CD4-positive, CD25-positive, alpha-beta regulatory T cell (primary cell): ENCODE measurements at regions not wholly inside any gene's neighbourhood (a gene's known extent, or its start where the extent isn't known, plus 50 kb on each side); places are given as distances from the start of the nearest gene placed in this dataset.
"Not testable (repeated sequence)": the region's sequence is repeated elsewhere in the genome, so short reads cannot be mapped to it uniquely, and the experiment has no call there.

Experiments used
- ATAC-seq, 2 donors: fragments of 150-1000 bp; cut with Tn5 transposase; one replicate each; pipeline ENCODE4 v1.10.0; 2021; ENCODE audit warnings: low read depth in 2 of 2, moderate number of reproducible peaks in 2 of 2, moderate library complexity in 1 of 2
- DNase-seq, 3 donors: peaks; one replicate each; pipeline versions ENCODE4 v3.0.0 to v3.0.0-alpha.2; 2012 to 2022; ENCODE audit warnings: mixed read lengths in 1 of 3
- H3K27ac ChIP-seq: one replicate; pipeline ENCODE4 v1.7.0; 2013; ENCODE audit warnings: mild to moderate bottlenecking, low read length; ENCODE audit not compliant: insufficient read depth, poor library complexity, severe bottlenecking
- H3K27me3 ChIP-seq: one replicate; pipeline ENCODE4 v1.7.0; 2013; ENCODE audit warnings: low read length; ENCODE audit not compliant: control insufficient read depth, insufficient read depth
- H3K36me3 ChIP-seq: one replicate; pipeline ENCODE4 v1.7.0; 2013; ENCODE audit warnings: mild to moderate bottlenecking, low read length, moderate library complexity; ENCODE audit not compliant: control insufficient read depth, insufficient read depth
- H3K4me1 ChIP-seq: 2 replicates; pipeline ENCODE4 v1.7.0; 2013; ENCODE audit warnings: mild to moderate bottlenecking, low read length; ENCODE audit not compliant: insufficient read depth, control insufficient read depth, poor library complexity, severe bottlenecking
- H3K4me3 ChIP-seq: one replicate; pipeline ENCODE4 v1.7.0; 2013; ENCODE audit warnings: low read depth, mild to moderate bottlenecking, low read length, moderate library complexity
- H3K9me3 ChIP-seq, 2 experiments: 1 replicate in 1 of 2; 2 replicates in 1 of 2; pipeline ENCODE4 v1.7.0; 2013; ENCODE audit warnings: low read length in 2 of 2, mild to moderate bottlenecking in 1 of 2, moderate library complexity in 1 of 2; ENCODE audit not compliant: control insufficient read depth in 2 of 2
- H3K27ac Mint-ChIP-seq, 3 donors: one replicate each; pipeline ENCODE4 v1.8.0; 2020 to 2022; ENCODE audit warnings: mild to moderate bottlenecking in 3 of 3, mixed read lengths in 3 of 3, moderate library complexity in 2 of 3
- H3K27me3 Mint-ChIP-seq: one replicate; pipeline ENCODE4 v1.8.0; 2022; ENCODE audit warnings: mild to moderate bottlenecking, mixed read lengths
- H3K36me3 Mint-ChIP-seq: one replicate; pipeline ENCODE4 v1.8.0; 2020; ENCODE audit warnings: mixed read lengths
- H3K4me1 Mint-ChIP-seq, 4 donors: one replicate each; pipeline ENCODE4 v1.8.0; 2020 to 2022; ENCODE audit warnings: mixed read lengths in 4 of 4, mild to moderate bottlenecking in 1 of 4
- H3K4me3 Mint-ChIP-seq, 4 donors: one replicate each; pipeline ENCODE4 v1.8.0; 2020 to 2022; ENCODE audit warnings: mild to moderate bottlenecking in 4 of 4, mixed read lengths in 4 of 4, moderate library complexity in 3 of 4
- H3K9me3 Mint-ChIP-seq, 7 donors: one replicate each; pipeline ENCODE4 v1.8.0; 2020 to 2022; ENCODE audit warnings: mixed read lengths in 7 of 7, mild to moderate bottlenecking in 3 of 7, moderate library complexity in 2 of 7

DNA sequence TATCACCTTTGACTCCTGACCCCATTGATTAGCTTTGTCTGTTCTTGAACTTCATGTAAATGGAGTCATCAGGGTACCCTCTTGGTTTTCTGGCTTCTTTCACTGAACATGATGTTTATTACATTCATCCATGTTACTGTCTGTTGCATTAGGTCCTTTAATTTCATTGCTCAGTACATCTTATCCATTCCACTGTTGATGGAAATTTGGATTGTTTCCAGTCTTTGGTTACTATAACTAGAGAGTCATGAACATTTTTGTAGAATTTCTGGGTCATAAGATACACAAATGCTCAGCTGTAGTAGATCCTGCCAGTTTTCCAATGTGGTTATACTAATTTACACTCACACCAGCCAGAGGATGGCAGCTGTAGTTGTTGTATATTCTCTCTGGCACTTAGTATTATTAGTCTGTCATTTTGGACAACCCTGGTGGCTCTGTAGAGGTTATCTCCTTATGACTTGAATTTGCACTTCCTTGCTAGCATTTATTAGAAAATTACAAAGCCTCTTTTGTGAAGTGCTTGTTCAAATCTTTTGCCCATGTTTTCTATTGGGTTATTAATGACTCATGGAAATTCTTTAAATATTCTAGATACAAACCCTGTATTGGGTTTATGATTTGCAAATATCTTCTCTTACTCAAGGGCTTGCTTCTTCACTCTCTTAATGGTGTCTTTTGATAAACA lies 214.7 kb downstream of the BCL2L11 start:
- not testable (repeated sequence) for H3K36me3 Mint-ChIP-seq, H3K4me1 Mint-ChIP-seq, H3K4me1 ChIP-seq, H3K4me3 ChIP-seq, ATAC-seq, H3K4me3 Mint-ChIP-seq, H3K9me3 ChIP-seq, DNase-seq, H3K9me3 Mint-ChIP-seq, H3K36me3 ChIP-seq, H3K27ac ChIP-seq, H3K27me3 ChIP-seq, H3K27ac Mint-ChIP-seq, H3K27me3 Mint-ChIP-seq

DNA sequence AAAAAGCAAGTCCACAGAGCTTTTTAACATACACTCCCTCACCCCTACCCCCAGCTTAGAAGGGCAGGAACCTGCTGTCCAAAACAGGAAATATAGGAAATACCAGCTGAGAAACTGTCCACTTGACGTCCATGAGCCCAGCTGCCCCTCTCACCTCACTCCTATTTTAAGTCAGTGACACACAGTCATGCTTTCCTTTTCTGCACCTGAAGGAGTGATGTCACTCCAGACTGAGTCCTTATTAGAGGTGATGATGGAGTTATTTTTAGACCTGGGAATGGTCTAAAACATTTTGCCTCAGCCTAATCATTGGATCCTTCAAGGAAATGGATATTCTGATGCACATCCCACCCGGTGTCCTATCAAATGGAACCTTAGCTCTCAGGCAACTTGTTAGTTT lies 217.8 kb downstream of the BCL2L11 start:
- not testable (repeated sequence) for H3K4me1 Mint-ChIP-seq, H3K36me3 ChIP-seq, H3K4me3 ChIP-seq, H3K4me1 ChIP-seq, H3K9me3 ChIP-seq, H3K27ac Mint-ChIP-seq, H3K27me3 ChIP-seq, H3K27me3 Mint-ChIP-seq, H3K9me3 Mint-ChIP-seq, H3K36me3 Mint-ChIP-seq, DNase-seq, H3K4me3 Mint-ChIP-seq, ATAC-seq, H3K27ac ChIP-seq

GRCh38 chr2:111339476-111339875 lies 218.8 kb downstream of the BCL2L11 start:
- H3K27me3 ChIP-seq, H3K4me1 Mint-ChIP-seq, H3K9me3 ChIP-seq, ATAC-seq, H3K4me3 ChIP-seq, H3K36me3 Mint-ChIP-seq, H3K27ac Mint-ChIP-seq, H3K4me3 Mint-ChIP-seq, H3K36me3 ChIP-seq, DNase-seq, H3K27me3 Mint-ChIP-seq, H3K27ac ChIP-seq, H3K9me3 Mint-ChIP-seq, H3K4me1 ChIP-seq: not testable (repeated sequence)

- not testable (repeated sequence) for H3K27ac Mint-ChIP-seq, H3K36me3 Mint-ChIP-seq
These were observed 223.9 kb downstream of the BCL2L11 start for GRCh38 chr2:111344590-111344989.

GRCh38 chr2:111345439-111345838 lies 224.7 kb downstream of the BCL2L11 start:
- peak in 1 of 3 donors; percentile 3 for DNase-seq
- ATAC-seq, H3K27me3 Mint-ChIP-seq: not testable (repeated sequence)

More at GRCh38 chr2:111344590-111344989, 223.9 kb downstream of the BCL2L11 start:
- DNase-seq, H3K4me1 Mint-ChIP-seq, H3K27ac ChIP-seq, H3K27me3 ChIP-seq, H3K36me3 ChIP-seq, H3K9me3 ChIP-seq, ATAC-seq, H3K27me3 Mint-ChIP-seq, H3K4me1 ChIP-seq, H3K4me3 ChIP-seq, H3K9me3 Mint-ChIP-seq, H3K4me3 Mint-ChIP-seq: not testable (repeated sequence)

DNA sequence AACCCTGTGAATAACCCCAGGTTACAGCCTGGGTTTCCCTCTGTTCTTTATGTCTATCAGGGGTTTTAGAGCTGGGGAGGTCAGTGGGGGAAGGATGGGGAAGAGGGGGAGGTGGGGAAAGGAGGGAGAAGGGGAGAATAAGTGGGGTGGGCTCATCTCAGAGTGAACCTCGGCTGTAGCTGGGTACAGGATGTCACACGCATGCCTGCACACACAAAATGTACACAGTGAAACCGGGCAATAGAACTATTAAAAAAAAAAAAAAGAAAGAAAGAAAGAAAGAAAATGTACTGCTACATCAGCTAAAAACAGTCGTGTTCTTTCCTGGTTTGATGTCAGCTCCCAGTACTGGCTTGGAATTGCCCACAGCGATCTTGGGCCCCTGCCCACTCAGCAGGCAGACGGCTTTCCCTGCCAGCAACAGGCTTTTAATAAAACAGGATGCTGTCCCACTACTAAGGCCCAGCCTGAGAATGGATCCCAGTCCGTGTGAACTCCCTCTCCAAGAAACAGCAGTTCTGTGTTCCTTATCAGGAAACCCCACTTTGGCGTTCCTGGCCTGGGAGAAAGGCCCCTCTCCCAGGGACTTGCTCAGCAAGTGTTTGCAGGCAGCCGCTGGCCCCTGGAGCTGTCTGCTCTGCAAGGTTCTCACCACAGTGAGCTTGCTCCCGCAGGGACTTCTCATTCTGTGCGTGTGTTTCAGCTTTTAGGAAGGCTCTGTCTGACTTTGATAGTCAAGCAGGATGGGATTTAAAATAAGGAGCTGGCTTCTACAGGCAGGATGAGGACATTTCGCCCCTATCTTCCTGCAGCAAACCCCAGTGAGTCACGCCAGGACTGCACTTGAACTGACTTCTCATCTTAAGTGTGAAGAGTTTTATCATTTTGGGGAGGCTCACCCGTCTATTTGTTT lies 225.6 kb downstream of the BCL2L11 start:
- peak; percentile 28 to 59 for ATAC-seq
- not testable (repeated sequence) for H3K9me3 ChIP-seq, H3K36me3 ChIP-seq, H3K27me3 Mint-ChIP-seq, H3K27ac ChIP-seq, H3K4me1 Mint-ChIP-seq, H3K27me3 ChIP-seq, H3K4me1 ChIP-seq, H3K4me3 ChIP-seq, H3K27ac Mint-ChIP-seq, H3K4me3 Mint-ChIP-seq, H3K36me3 Mint-ChIP-seq, H3K9me3 Mint-ChIP-seq
- peak in 1 of 3 donors; percentile 4 for DNase-seq

More at GRCh38 chr2:111345439-111345838, 224.7 kb downstream of the BCL2L11 start:
- not testable (repeated sequence) for H3K9me3 Mint-ChIP-seq, H3K27ac ChIP-seq, H3K27ac Mint-ChIP-seq, H3K4me3 Mint-ChIP-seq, H3K36me3 ChIP-seq, H3K36me3 Mint-ChIP-seq, H3K4me3 ChIP-seq, H3K4me1 Mint-ChIP-seq, H3K27me3 ChIP-seq, H3K4me1 ChIP-seq, H3K9me3 ChIP-seq

- not testable (repeated sequence) for H3K27me3 ChIP-seq, H3K27ac Mint-ChIP-seq, H3K4me1 Mint-ChIP-seq, H3K9me3 ChIP-seq, H3K4me3 Mint-ChIP-seq, H3K27ac ChIP-seq, H3K36me3 ChIP-seq, H3K4me1 ChIP-seq, H3K36me3 Mint-ChIP-seq, ATAC-seq, H3K27me3 Mint-ChIP-seq, H3K9me3 Mint-ChIP-seq, H3K4me3 ChIP-seq, DNase-seq
These were observed 227.0 kb downstream of the BCL2L11 start for GRCh38 chr2:111347695-111348094.

DNA sequence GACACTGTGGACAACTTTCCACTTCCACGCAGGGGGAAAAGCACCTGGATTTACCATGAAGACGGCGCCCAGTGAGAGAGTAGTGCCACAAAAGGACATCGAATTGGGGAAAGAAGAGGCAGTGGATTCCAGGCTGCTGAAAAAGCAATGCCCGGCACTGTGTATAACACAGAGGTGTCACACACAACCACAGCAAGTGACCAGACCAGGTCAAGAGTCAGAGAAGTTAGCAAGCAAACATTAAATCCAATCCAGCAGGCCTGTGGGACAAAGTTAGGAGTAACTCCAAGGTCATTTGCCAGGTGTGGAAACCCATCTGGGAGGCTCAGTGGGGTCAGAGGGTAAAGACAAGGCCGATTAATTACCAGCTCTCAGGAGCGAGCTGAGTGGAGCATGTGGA lies 227.6 kb downstream of the BCL2L11 start:
- not testable (repeated sequence) for H3K27ac ChIP-seq, H3K27ac Mint-ChIP-seq, H3K27me3 ChIP-seq, H3K4me3 ChIP-seq, H3K36me3 Mint-ChIP-seq, H3K4me1 Mint-ChIP-seq, H3K9me3 Mint-ChIP-seq, H3K4me3 Mint-ChIP-seq, H3K36me3 ChIP-seq, H3K4me1 ChIP-seq, DNase-seq, H3K27me3 Mint-ChIP-seq, ATAC-seq, H3K9me3 ChIP-seq
